ENCODE measurements at regions not wholly inside any gene's neighbourhood (a gene's known extent, or its start where the extent isn't known, plus 50 kb on each side); places are given as distances from the start of the nearest gene placed in this dataset.

- no peak overlapping the region for H3K27ac ChIP-seq
- no peak for TF ChIP-seq CTCF (conservative IDR thresholded peaks at IDR 0.05)
These were observed 1960.9 kb upstream of the DEFB115 start for GRCh38 chr20:29296256-29297230.

GRCh38 chr20:29297411-29298270, 1959.8 kb upstream of the DEFB115 start:
- TF ChIP-seq CTCF (conservative IDR thresholded peaks at IDR 0.05): no peak
- H3K27ac ChIP-seq: no peak overlapping the region

- no peak for TF ChIP-seq CTCF (conservative IDR thresholded peaks at IDR 0.05)
- no peak overlapping the region for H3K27ac ChIP-seq
These were observed 1959.2 kb upstream of the DEFB115 start for GRCh38 chr20:29298271-29298590.

GRCh38 chr20:29298759-29299613, 1958.5 kb upstream of the DEFB115 start:
- TF ChIP-seq CTCF (conservative IDR thresholded peaks at IDR 0.05): no peak
- no peak overlapping the region for H3K27ac ChIP-seq

GRCh38 chr20:29299811-29300578, 1957.5 kb upstream of the DEFB115 start:
- TF ChIP-seq CTCF (conservative IDR thresholded peaks at IDR 0.05): no peak
- H3K27ac ChIP-seq: no peak overlapping the region

- no peak overlapping the region for H3K27ac ChIP-seq
- TF ChIP-seq CTCF (conservative IDR thresholded peaks at IDR 0.05): no peak
These were observed 1956.6 kb upstream of the DEFB115 start for GRCh38 chr20:29300579-29301551.

Measured in VCaP (cell line).